T-helper 17 cell (primary cell): ENCODE measurements at regions not wholly inside any gene's neighbourhood (a gene's known extent, or its start where the extent isn't known, plus 50 kb on each side); places are given as distances from the start of the nearest gene placed in this dataset.
"Not testable (repeated sequence)": the region's sequence is repeated elsewhere in the genome, so short reads cannot be mapped to it uniquely, and the experiment has no call there.

Experiments
- ATAC-seq: fragments of 150-1000 bp; cut with Tn5 transposase; 2 replicates; pipeline ENCODE4 v1.10.0; 2021; ENCODE audit warnings: mild to moderate bottlenecking, moderate library complexity
- DNase-seq, 3 donors: peaks; one replicate each; pipeline versions ENCODE4 v3.0.0 to v3.0.0-alpha.2; 2020 to 2021
- H3K9me3 ChIP-seq: one replicate; pipeline ENCODE4 v1.7.0; 2013; ENCODE audit warnings: low read length, mild to moderate bottlenecking; ENCODE audit not compliant: control insufficient read depth, poor library complexity, severe bottlenecking
- H3K27ac Mint-ChIP-seq: one replicate; pipeline ENCODE4 v1.8.0; 2022; ENCODE audit warnings: mild to moderate bottlenecking, moderate library complexity, mixed read lengths
- H3K27me3 Mint-ChIP-seq: one replicate; pipeline ENCODE4 v1.8.0; 2022; ENCODE audit warnings: mixed read lengths
- H3K36me3 Mint-ChIP-seq: one replicate; pipeline ENCODE4 v1.8.0; 2022; ENCODE audit warnings: low read depth, mixed read lengths
- H3K4me1 Mint-ChIP-seq: one replicate; pipeline ENCODE4 v1.8.0; 2022; ENCODE audit warnings: mild to moderate bottlenecking, mixed read lengths
- H3K4me3 Mint-ChIP-seq: one replicate; pipeline ENCODE4 v1.8.0; 2022; ENCODE audit warnings: mild to moderate bottlenecking, moderate library complexity, mixed read lengths

DNA sequence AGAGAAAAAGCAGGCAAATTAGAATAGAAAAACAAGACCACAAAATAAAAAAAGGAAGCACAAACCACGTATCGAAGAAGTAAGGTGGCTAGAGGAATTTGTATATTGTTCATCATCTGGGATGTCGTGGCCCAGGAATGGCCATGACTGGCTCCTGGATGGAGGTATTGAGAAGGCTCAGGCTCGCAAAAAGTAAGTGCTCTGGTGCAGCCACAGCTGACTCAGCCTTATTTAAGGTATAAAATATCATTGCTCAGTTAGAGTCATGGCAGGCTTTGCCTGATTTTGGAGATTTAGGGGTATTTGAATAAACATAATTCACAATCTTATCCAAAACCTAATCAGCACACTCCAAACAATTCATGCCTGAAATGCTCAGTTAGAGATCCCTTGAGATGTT lies 78.4 kb upstream of the FANCL start:
- Mint-ChIP-seq H3K27ac (no peak overlapping the region), H3K27me3 (peaks cover 8% of the 10 kb centered on the region), H3K36me3 (no peaks in the 10 kb centered on the region), H3K4me3 (no peak overlapping the region), H3K4me1 (no peaks in the 10 kb centered on the region)
- no peak for DNase-seq
- H3K9me3 ChIP-seq: no peaks in the 10 kb centered on the region
- ATAC-seq: no peak

DNA sequence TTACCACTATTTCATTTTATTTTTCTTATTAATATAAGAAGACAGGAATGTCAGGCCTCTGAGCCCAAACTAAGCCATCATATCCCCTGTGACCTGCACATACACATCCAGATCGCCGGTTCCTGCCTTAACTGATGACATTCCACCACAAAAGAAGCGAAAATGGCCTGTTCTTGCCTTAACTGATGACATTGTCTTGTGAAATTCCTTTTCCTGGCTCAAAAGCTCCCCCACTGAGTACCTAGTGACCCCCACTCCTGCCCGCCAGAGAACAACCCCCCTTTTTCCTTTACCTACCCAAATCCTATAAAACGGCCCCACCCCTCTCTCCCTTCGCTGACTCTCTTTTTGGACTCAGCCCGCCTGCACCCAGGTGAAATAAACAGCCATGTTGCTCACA lies 77.8 kb upstream of the FANCL start:
- H3K36me3 Mint-ChIP-seq, ATAC-seq, H3K4me1 Mint-ChIP-seq, H3K27me3 Mint-ChIP-seq, H3K4me3 Mint-ChIP-seq, H3K27ac Mint-ChIP-seq, DNase-seq, H3K9me3 ChIP-seq: not testable (repeated sequence)

DNA sequence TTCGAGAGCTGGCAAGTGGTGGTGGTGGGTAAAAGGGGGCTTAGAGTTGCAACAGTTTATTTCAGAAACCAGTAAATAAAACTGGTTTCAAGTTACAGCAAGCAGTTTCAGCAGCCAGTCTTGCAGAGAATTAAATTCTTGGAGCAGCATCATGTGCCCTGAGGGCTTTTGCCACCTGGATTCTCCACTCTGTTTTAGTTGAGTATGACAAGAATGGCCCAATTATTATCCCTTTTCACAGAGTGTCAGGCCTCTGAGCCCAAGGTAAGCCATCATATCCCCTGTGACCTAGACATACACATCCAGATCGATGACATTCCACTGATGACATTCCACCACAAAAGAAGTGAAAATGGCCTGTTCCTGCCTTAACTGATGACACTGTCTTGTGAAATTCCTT lies 72.8 kb upstream of the FANCL start:
- Mint-ChIP-seq H3K4me3 (no peak overlapping the region), H3K27ac (no peak overlapping the region), H3K4me1 (no peaks in the 10 kb centered on the region), H3K27me3 (peaks cover 21% of the 10 kb centered on the region), H3K36me3 (no peaks in the 10 kb centered on the region)
- no peak for ATAC-seq
- no peaks in the 10 kb centered on the region for H3K9me3 ChIP-seq
- DNase-seq: no peak

DNA sequence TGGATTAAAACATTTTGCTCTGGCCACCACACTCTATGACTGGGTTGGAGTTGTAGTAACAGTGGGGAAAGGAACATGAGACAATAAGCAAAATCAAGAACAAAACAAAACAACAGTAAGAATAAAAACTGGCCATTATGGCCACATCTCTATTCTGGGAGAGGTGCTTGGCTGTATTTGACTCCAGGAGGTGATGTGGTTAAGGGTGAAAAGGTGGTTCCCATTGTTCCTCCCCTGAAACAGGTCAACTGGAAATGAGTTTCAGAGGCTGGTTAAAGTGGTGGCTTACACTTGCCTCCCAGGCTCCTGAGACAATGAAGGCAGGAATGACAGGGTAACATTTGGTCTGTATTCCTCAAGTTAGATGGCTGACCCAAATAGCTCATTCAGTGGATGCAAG lies 67.3 kb upstream of the FANCL start:
- H3K4me1 Mint-ChIP-seq: no peaks in the 10 kb centered on the region
- H3K27me3 Mint-ChIP-seq: peaks cover 19% of the 10 kb centered on the region
- no peak overlapping the region for H3K4me3 Mint-ChIP-seq
- no peaks in the 10 kb centered on the region for H3K9me3 ChIP-seq
- H3K27ac Mint-ChIP-seq: no peak overlapping the region
- H3K36me3 Mint-ChIP-seq: no peaks in the 10 kb centered on the region
- ATAC-seq (no peak), DNase-seq (no peak)

DNA sequence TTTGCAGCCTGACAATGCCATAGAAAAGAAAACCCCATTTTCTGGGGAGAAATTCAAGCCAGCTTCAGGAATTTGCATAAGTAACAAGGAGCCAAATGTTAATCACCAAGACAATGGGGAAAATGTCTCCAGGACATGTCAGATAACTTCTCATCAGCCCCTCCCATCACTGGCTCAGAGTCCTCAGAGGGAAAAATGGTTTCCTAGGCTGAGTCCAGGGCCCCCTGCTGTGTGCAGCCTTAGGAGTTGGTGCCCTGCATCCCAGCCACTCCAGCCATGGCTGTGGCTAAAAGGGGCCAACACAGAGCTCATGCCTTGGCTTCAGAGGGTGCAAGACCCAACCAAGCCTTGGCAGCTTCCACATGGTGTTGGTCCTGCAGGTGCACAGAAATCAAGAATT lies 63.7 kb upstream of the FANCL start:
- Mint-ChIP-seq H3K36me3 (no peaks in the 10 kb centered on the region), H3K27me3 (peaks cover 13% of the 10 kb centered on the region), H3K27ac (no peak overlapping the region), H3K4me1 (no peaks in the 10 kb centered on the region), H3K4me3 (no peak overlapping the region)
- no peaks in the 10 kb centered on the region for H3K9me3 ChIP-seq
- DNase-seq: no peak
- no peak for ATAC-seq

DNA sequence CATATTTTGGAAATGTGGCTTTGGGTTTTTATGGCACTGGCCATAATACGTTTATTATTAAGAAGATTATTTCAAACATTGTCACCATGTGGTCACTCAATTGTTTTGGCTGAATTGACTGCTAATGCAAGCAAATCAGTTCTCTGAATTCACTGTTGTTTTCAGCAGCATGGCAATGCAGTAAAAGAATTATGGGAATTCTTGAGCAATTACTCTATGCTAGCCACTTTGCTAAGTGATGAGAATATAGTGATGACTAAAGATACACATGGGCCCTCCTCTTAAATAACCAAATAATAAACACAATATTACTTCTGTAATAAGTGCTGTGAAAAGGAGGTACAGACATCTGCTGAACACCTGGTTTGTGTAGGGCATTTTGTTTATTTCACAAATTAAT lies 58.0 kb upstream of the FANCL start:
- Mint-ChIP-seq H3K4me1 (no peaks in the 10 kb centered on the region), H3K27me3 (no peaks in the 10 kb centered on the region), H3K36me3 (no peaks in the 10 kb centered on the region), H3K4me3 (no peak overlapping the region), H3K27ac (no peak overlapping the region)
- H3K9me3 ChIP-seq: no peaks in the 10 kb centered on the region
- DNase-seq (no peak), ATAC-seq (no peak)

DNA sequence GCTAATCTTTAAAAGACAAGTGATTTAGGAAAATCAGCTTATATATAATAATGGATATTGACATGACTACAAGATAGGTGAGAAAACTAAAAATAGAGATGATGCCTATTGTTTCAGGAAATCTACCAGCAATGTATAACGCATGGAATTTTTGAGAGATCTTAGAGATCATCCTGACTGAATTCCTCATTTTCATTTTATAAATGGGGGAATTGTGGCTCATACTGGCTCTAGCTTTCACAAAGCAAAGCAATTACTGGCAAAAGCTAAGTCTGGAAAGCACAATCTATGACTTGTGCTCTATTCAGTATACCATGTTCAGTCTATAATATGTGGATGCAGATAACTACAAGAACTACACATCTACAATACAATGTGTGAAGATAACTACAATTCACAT lies 51.9 kb upstream of the FANCL start:
- Mint-ChIP-seq H3K36me3 (no peaks in the 10 kb centered on the region), H3K4me3 (no peak overlapping the region)
- no peak for ATAC-seq

DNA sequence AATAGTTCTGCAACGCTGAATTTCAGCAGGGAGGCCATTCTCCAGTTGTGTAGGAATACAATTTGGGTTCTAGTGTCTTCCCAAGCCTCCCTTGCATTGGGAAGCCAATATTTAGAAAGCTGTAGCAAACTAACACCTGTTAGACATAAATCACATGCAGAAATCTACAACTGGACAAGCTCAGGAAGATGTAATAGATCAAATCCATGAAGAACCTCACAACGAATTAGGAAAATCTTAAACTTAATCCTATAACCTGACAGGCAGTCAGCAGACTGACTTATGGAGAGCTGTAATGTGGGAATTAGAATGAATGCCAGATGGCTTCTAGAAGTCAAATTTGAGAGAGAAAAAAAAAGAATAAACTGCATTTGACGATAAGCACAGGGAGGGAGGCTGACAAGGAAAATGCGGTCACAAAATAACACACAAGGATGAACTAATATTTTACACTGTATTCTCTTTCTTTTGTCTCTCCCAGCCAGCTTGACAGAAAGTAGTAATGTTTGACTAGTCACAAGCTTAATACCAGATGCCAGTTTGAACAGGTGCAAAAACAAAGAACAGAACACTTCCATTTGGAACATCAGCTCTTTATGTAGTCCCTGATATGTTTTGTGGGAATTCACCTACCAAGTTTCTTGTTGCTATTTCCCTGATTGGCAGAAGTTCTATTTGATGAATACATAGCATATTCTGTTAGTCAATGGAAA lies 50.8 kb upstream of the FANCL start:
- Mint-ChIP-seq H3K4me1 (no peaks in the 10 kb centered on the region), H3K36me3 (no peaks in the 10 kb centered on the region), H3K27me3 (peaks cover 19% of the 10 kb centered on the region), H3K27ac (no peak overlapping the region), H3K4me3 (no peak overlapping the region)
- H3K9me3 ChIP-seq: no peaks in the 10 kb centered on the region
- no peak for DNase-seq
- ATAC-seq: no peak

More for the DNA sequence above, 51.9 kb upstream of the FANCL start:
- no peaks in the 10 kb centered on the region for H3K9me3 ChIP-seq
- DNase-seq: no peak
- H3K27ac Mint-ChIP-seq: no peak overlapping the region
- no peaks in the 10 kb centered on the region for H3K4me1 Mint-ChIP-seq
- peaks cover 19% of the 10 kb centered on the region for H3K27me3 Mint-ChIP-seq
